ENCODE measurements at regions not wholly inside any gene's neighbourhood (a gene's known extent, or its start where the extent isn't known, plus 50 kb on each side); places are given as distances from the start of the nearest gene placed in this dataset.

DNA sequence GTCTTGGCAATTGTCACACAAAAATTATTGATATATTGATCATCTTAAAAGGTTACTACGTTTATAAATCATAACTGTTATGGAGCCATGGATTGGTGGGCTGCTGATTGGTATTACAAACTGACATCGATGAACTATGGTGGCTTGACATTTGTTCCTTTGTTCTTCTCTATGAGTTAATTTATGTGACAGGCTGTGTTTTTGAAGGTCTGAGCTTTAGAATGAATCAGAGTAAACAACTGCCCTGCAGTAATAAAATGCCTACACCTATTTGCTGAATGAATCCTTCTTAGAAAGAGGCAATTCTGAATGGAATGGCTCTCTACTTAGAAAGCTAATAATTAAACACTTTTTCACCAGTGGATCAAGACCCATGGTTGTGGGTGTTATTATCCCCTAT lies 506.3 kb upstream of the SPTLC3 start:
- TF ChIP-seq ZNF398 (tag by site-specific recombination; IDR thresholded peaks at IDR 0.05) (no peak), ZNF473 (tag by site-specific recombination; IDR thresholded peaks at IDR 0.05) (no peak), ZNF555 (tag by site-specific recombination; conservative IDR thresholded peaks at IDR 0.05) (no peak), CTCF (tag by site-specific recombination; IDR thresholded peaks at IDR 0.05) (no peak), ZNF114 (tag by site-specific recombination; IDR thresholded peaks at IDR 0.05) (no peak), ZNF24 (tag by site-specific recombination; IDR thresholded peaks at IDR 0.05) (no peak)
